Activated naive CD4-positive, alpha-beta T cell treated with anti-CD3 and anti-CD28 coated beads, Interleukin-2, amount 50 U/mL, for 72 hours (primary cell): ENCODE measurements at regions not wholly inside any gene's neighbourhood (a gene's known extent, or its start where the extent isn't known, plus 50 kb on each side); places are given as distances from the start of the nearest gene placed in this dataset.

ENCODE experiments used
- ATAC-seq, 2 donors: fragments of 150-1000 bp; cut with Tn5 transposase; 2 replicates each; pipeline ENCODE4 v1.10.0; 2021; ENCODE audit warnings: mild to moderate bottlenecking in 2 of 2, moderate library complexity in 2 of 2
- DNase-seq, 2 donors: peaks; one replicate each; pipeline ENCODE4 v3.0.0; 2021 to 2022; ENCODE audit warnings: low spot score in 2 of 2
- H3K27ac Mint-ChIP-seq, 2 donors: one replicate each; pipeline ENCODE4 v1.8.0; 2022; ENCODE audit warnings: mild to moderate bottlenecking in 2 of 2, mixed read lengths in 2 of 2
- H3K36me3 Mint-ChIP-seq, 2 donors: one replicate each; pipeline ENCODE4 v1.8.0; 2022; ENCODE audit warnings: mixed read lengths in 2 of 2
- H3K9me3 Mint-ChIP-seq, 2 donors: one replicate each; pipeline ENCODE4 v1.8.0; 2022; ENCODE audit warnings: mixed read lengths in 2 of 2

DNA sequence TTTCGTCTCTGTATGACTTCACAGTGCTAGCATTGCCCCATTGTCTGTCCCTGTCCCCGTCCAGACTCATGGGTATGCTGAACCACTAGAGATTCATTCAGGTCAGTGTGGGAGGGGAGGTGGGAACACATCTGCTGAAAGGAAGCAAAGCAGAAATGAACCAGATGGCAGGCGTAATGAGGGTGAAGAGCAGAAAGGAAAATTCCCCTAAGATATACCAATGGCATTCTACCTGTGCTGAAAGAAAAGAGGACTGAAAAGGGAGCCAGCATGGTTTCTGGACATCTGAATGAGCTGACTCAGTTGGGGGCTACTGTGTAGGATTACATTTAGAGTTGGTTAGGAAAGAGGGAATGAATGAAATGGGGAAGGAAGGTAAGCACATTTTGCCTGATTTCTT lies 678.7 kb downstream of the MAT2B start:
- DNase-seq (no peak), ATAC-seq (no peak)
- Mint-ChIP-seq H3K9me3 (peaks cover 6 to 8% of the 10 kb centered on the region in 2 donors), H3K36me3 (no peaks in the 10 kb centered on the region), H3K27ac (no peak overlapping the region)

- ATAC-seq (no peak), DNase-seq (no peak)
- no peak overlapping the region for H3K27ac Mint-ChIP-seq
- H3K36me3 Mint-ChIP-seq: no peaks in the 10 kb centered on the region
- H3K9me3 Mint-ChIP-seq: peaks cover 5 to 13% of the 10 kb centered on the region in 2 donors
These were observed 679.6 kb downstream of the MAT2B start for GRCh38 chr5:164185000-164185399.

DNA sequence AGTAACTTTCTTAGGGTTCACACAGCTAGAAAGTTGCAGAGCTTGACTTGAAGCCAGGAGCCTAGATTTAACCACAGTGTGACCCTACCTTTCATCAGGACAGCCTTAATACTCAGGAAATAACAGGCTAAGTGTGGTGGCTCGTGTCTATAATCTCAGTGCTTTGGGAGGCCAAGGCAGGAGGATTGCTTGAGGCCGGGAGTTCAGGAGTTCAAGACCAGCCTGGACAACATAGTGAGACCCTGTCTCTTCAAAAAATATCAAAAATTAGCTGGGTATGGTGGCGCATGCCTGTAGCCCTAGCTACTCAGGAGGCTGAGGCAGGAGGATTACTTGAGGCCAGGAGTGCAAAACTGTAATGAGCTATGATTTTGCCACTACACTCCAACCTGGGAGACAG lies 681.1 kb downstream of the MAT2B start:
- ATAC-seq: no peak
- Mint-ChIP-seq H3K36me3 (no peaks in the 10 kb centered on the region), H3K9me3 (peaks cover 3 to 8% of the 10 kb centered on the region in 2 donors), H3K27ac (no peak overlapping the region)
- no peak for DNase-seq

DNA sequence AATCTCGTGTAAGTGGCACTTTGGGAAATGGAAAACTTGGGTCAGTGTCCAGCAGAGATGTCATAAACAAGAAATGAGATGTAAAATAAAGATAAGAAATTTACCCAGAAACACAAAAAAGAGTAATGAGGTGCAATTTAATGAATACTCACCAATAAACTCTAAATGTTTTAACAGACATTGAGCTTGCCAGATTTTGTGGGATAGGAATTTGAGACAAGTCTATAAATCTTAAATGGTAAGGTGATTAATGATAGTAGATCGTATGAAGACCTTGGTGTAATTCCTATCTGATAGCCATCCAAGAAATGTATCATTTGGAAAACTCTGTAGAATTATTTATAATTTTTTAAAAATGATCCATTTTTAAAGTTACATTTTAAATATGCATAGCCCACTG lies 682.4 kb downstream of the MAT2B start:
- Mint-ChIP-seq H3K27ac (no peak overlapping the region), H3K9me3 (peaks cover 0 to 6% of the 10 kb centered on the region in 2 donors), H3K36me3 (no peaks in the 10 kb centered on the region)
- ATAC-seq (no peak), DNase-seq (no peak)

DNA sequence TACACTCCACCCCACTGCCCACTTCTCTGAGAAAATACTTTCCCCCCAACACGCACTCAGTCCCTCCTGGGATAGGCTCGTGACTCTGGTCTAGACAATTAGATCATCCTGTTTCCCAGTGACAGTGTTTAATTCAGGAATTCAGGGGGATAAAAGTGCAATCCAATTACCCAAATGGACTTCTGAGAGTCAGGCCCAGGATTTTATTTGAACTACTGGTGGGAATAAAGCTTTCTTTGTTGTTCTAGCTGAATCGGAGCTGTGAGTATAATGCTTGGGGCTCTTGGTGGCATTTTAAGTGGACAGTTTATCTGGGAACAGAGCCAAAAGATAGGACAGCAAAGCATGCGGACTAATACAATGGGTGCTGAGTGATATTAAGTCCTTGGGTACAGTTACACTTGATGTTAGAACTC lies 683.3 kb downstream of the MAT2B start:
- Mint-ChIP-seq H3K27ac (no peak overlapping the region), H3K9me3 (peaks cover 0 to 6% of the 10 kb centered on the region in 2 donors), H3K36me3 (no peaks in the 10 kb centered on the region)
- ATAC-seq (no peak), DNase-seq (no peak)

- Mint-ChIP-seq H3K27ac (no peak overlapping the region), H3K36me3 (no peaks in the 10 kb centered on the region), H3K9me3 (peaks cover 0 to 6% of the 10 kb centered on the region in 2 donors)
- DNase-seq: no peak
- ATAC-seq: no peak
These were observed 685.8 kb downstream of the MAT2B start for GRCh38 chr5:164191240-164191639.

DNA sequence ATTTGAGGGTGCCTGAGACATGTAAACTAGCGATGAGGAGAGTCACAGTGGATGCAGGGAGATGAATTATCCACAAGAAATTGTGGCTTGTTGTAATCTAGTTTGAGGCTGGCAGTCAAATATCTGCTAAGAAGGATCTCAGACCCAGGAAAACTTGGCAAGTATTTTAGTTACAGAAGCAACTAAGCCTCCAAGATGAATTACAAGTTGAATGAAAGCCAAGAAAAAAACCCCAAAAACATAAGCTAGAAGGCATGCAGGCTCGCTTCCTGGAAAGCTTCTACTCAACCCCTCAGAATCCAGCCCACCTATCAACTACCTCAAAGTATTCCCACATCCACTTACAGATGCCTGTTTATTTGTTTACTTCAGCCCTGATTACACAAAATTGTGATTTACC lies 696.9 kb downstream of the MAT2B start:
- Mint-ChIP-seq H3K36me3 (no peaks in the 10 kb centered on the region), H3K27ac (no peak overlapping the region), H3K9me3 (peaks cover 6 to 10% of the 10 kb centered on the region in 2 donors)
- ATAC-seq (no peak), DNase-seq (no peak)

- DNase-seq (no peak), ATAC-seq (no peak)
- Mint-ChIP-seq H3K27ac (no peak overlapping the region), H3K9me3 (peaks cover 6 to 10% of the 10 kb centered on the region in 2 donors), H3K36me3 (no peaks in the 10 kb centered on the region)
These were observed 698.3 kb downstream of the MAT2B start for GRCh38 chr5:164203581-164204225.

DNA sequence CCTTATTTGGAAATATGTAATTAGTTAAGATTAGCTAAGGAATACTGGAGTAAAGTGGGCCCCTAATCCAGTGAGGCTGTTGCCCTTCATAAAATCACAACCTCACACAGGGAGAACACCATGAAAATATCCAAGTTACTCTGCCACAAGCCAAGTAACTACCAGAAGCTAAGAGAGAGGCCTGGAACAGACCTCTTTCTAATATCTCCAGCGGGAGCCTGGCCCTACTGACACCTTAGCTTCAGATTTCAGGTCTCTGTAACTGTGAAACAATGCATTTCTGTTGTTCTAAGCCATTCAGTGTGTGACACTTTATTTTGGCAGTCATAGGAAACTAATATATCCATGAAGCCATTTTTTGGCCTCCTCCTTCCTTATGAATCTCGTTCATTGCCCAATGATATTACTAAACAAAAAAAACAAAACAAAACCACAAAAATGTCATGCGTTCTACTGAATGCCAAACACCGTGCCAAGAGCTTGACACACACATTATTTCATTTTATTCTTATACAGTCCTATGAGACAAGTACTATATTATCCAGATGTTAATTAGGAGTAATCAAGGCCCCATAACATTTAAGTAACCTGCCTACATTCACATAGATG lies 699.0 kb downstream of the MAT2B start:
- no peaks in the 10 kb centered on the region for H3K36me3 Mint-ChIP-seq
- H3K9me3 Mint-ChIP-seq: peaks cover 6 to 10% of the 10 kb centered on the region in 2 donors
- ATAC-seq: no peak
- no peak for DNase-seq
- no peak overlapping the region for H3K27ac Mint-ChIP-seq

GRCh38 chr5:164206196-164206595 lies 700.8 kb downstream of the MAT2B start:
- ATAC-seq (no peak), DNase-seq (no peak)
- Mint-ChIP-seq H3K9me3 (peaks cover 11 to 13% of the 10 kb centered on the region in 2 donors), H3K27ac (no peak overlapping the region), H3K36me3 (no peaks in the 10 kb centered on the region)

DNA sequence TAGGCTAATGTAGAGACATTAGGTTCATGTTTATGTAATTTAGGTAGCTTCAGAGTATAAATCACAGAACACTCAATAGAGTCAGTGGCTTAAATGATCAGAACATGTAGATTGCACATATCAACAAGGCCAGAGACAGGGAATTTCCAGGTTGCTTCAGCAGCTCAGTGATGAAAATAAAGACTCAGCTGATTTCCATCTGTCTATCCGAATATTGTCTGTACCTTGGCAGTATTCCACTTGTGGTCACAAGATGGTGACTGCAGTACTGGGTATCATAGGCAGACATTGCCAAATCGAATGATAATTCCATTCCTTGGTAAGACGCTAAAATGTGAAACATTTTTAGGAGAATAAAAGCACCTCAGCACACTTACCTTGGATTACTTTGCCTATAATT lies 702.2 kb downstream of the MAT2B start:
- H3K27ac Mint-ChIP-seq: no peak overlapping the region
- no peak for ATAC-seq

DNA sequence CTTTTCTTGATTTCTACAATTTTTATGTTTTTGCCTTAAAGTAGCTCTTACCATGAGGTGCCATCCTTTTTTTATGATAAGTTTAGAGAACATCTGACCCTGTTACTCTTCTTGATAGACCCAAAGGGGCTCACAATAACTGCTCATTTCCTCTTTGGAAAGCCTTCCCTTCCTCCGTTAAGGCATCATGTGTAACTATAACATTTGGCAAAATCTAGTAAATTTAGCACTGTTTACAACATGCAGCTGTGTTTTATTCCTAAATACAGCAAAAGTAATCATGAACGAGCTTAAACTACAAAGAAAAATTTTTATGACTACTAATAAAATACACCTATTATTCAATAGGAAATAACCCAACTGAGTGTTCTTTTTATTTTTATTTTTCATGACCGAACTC lies 705.1 kb downstream of the MAT2B start:
- DNase-seq (no peak), ATAC-seq (no peak)
- no peaks in the 10 kb centered on the region for H3K36me3 Mint-ChIP-seq
- H3K9me3 Mint-ChIP-seq: peaks cover 5 to 7% of the 10 kb centered on the region in 2 donors
- H3K27ac Mint-ChIP-seq: no peak overlapping the region

More for the DNA sequence above, 702.2 kb downstream of the MAT2B start:
- no peaks in the 10 kb centered on the region for H3K36me3 Mint-ChIP-seq
- DNase-seq: no peak
- H3K9me3 Mint-ChIP-seq: peaks cover 11 to 13% of the 10 kb centered on the region in 2 donors

- Mint-ChIP-seq H3K36me3 (no peaks in the 10 kb centered on the region), H3K27ac (no peak overlapping the region), H3K9me3 (peaks cover 7 to 10% of the 10 kb centered on the region in 2 donors)
- ATAC-seq (no peak), DNase-seq (no peak)
These were observed 709.3 kb downstream of the MAT2B start for GRCh38 chr5:164214698-164215097.

GRCh38 chr5:164217464-164217863 lies 712.0 kb downstream of the MAT2B start:
- Mint-ChIP-seq H3K27ac (no peak overlapping the region), H3K9me3 (peaks cover 0 to 6% of the 10 kb centered on the region in 2 donors), H3K36me3 (no peaks in the 10 kb centered on the region)
- DNase-seq (no peak), ATAC-seq (no peak)

DNA sequence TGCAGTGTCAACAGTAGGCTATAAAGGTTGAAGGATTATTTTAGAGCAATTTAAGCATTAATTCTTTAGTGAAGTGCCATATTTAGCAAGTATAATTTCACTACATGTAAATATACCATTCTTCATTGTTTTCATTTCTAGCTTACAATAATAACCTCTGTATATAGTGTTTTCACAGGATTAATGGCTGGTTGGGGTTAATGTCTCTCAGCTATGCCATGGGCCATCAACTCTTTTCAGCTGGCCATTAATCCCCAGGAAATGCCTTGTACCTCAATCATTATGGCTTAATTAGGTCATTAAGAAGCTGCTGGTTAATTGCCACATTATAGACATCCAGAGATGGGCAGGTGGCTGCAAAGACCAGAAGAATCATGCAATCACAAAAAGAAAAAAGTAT lies 715.1 kb downstream of the MAT2B start:
- DNase-seq (no peak), ATAC-seq (no peak)
- H3K36me3 Mint-ChIP-seq: no peaks in the 10 kb centered on the region
- H3K27ac Mint-ChIP-seq: no peak overlapping the region
- peaks cover 12 to 16% of the 10 kb centered on the region in 2 donors for H3K9me3 Mint-ChIP-seq

DNA sequence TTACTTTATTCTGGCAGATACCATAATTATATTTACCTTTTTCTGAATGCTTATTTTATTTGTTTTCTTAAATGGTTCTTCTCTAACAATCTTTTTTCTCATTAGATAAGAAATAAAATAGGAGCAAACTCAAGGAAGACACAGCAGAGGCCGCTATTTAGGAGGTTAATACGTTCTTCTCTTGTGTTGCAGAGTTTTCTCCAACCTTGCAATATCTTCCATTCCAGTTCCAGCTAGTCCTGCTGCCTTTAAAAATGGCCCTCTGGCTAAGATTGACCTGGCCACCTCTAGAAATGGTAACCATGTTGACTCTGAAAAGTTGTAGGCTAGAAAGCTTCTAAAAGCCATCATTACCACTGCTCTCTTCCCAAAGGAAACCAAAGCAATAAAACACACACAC lies 718.8 kb downstream of the MAT2B start:
- no peaks in the 10 kb centered on the region for H3K36me3 Mint-ChIP-seq
- H3K9me3 Mint-ChIP-seq: peaks cover 18 to 20% of the 10 kb centered on the region in 2 donors

GRCh38 chr5:164224772-164225171 lies 719.4 kb downstream of the MAT2B start:
- H3K27ac Mint-ChIP-seq: no peak overlapping the region
- H3K9me3 Mint-ChIP-seq: peaks cover 18 to 23% of the 10 kb centered on the region in 2 donors
- no peak for DNase-seq
- no peak for ATAC-seq
- no peaks in the 10 kb centered on the region for H3K36me3 Mint-ChIP-seq

More for the DNA sequence above, 718.8 kb downstream of the MAT2B start:
- DNase-seq: no peak
- no peak for ATAC-seq
- H3K27ac Mint-ChIP-seq: no peak overlapping the region

DNA sequence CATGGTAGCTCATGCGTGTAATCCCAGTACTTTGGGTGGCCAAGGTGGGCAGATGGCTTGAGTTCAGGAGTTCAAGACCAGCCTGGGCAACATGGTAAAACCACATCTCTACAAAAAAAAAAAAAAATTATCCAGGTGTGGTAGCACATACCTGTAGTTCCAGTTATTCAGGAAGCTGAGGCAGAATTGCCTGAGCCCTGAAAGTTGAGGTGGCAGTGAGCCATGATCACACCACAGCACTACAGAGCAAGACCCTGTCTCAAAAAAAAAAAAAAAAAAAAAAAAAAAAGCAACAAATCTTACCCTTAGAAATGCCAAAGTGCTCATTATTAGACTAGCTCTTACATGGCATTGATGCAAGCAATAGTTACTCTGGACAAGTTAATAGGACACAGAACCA lies 724.9 kb downstream of the MAT2B start:
- H3K9me3 Mint-ChIP-seq: peaks cover 8 to 12% of the 10 kb centered on the region in 2 donors
- DNase-seq: no peak
- no peaks in the 10 kb centered on the region for H3K36me3 Mint-ChIP-seq
- no peak overlapping the region for H3K27ac Mint-ChIP-seq
- no peak for ATAC-seq
